H1 (cell line): ENCODE measurements at regions not wholly inside any gene's neighbourhood (a gene's known extent, or its start where the extent isn't known, plus 50 kb on each side); places are given as distances from the start of the nearest gene placed in this dataset.

Source experiments
- POLR2A ChIP-seq, 2 experiments: IDR thresholded peaks; 1 replicate in 1 of 2; 2 replicates in 1 of 2; pipeline ENCODE4 v1.6.1; 2011; ENCODE audit warnings: low read depth in 2 of 2, low read length in 2 of 2, mild to moderate bottlenecking in 2 of 2; ENCODE audit errors: control extremely low read depth in 1 of 2
- RBBP5 ChIP-seq: IDR thresholded peaks from 2 replicates; pipeline ENCODE4 v1.7.1; 2012; ENCODE audit warnings: low read depth, mild to moderate bottlenecking, inconsistent platforms, low read length, moderate library complexity, borderline replicate concordance
- RXRA ChIP-seq: IDR thresholded peaks from 2 replicates; pipeline ENCODE4 v1.6.1; 2011; ENCODE audit warnings: low read depth, mild to moderate bottlenecking, low read length, moderate library complexity; ENCODE audit not compliant: insufficient read depth
- TAF7 ChIP-seq: optimal IDR thresholded peaks from 2 replicates; pipeline ENCODE3; 2011; ENCODE audit warnings: low read depth, mild to moderate bottlenecking, inconsistent platforms, low read length, moderate library complexity, borderline replicate concordance
- TCF12 ChIP-seq: IDR thresholded peaks from 2 replicates; pipeline ENCODE4 v1.6.1; 2011; ENCODE audit warnings: low read depth, mild to moderate bottlenecking, low read length
- TEAD4 ChIP-seq: IDR thresholded peaks from 2 replicates; pipeline ENCODE4 v1.6.1; 2012; ENCODE audit warnings: low read depth, low read length, inconsistent platforms, mixed read lengths
- TF ChIP-seq, protein P1 (sequence below): fragments of 300-600 bp; sonication (generic); IDR thresholded peaks from 2 replicates; pipeline ENCODE4 v1.7.1; 2012; ENCODE audit warnings: low read length, moderate library complexity, mild to moderate bottlenecking, inconsistent platforms; ENCODE audit not compliant: insufficient replicate concordance
- TF ChIP-seq, protein P2 (sequence below): IDR thresholded peaks from 2 replicates; pipeline ENCODE4 v1.6.1; 2012; ENCODE audit warnings: low read length, inconsistent platforms

DNA sequence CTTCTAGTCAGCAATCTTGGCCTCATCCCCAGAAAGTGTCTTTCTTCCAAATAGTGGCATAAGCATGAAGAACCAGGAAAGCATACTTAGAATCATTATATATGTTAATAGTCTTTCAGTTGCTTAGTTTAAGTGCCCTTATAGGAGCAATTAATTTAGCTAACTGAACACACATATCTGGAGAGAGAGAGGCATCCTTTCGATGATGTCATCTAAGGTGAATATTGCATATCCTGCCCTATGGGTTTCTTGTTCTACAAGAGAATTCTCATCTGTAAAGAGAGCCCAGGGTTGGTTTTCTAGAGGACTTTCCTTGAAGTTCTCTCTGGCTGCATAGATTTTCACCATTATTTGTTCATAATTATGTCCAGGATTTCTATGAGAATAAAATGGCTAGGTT lies 230.1 kb downstream of the RPS4Y2 start (continued):
- TF ChIP-seq, protein P1, sequence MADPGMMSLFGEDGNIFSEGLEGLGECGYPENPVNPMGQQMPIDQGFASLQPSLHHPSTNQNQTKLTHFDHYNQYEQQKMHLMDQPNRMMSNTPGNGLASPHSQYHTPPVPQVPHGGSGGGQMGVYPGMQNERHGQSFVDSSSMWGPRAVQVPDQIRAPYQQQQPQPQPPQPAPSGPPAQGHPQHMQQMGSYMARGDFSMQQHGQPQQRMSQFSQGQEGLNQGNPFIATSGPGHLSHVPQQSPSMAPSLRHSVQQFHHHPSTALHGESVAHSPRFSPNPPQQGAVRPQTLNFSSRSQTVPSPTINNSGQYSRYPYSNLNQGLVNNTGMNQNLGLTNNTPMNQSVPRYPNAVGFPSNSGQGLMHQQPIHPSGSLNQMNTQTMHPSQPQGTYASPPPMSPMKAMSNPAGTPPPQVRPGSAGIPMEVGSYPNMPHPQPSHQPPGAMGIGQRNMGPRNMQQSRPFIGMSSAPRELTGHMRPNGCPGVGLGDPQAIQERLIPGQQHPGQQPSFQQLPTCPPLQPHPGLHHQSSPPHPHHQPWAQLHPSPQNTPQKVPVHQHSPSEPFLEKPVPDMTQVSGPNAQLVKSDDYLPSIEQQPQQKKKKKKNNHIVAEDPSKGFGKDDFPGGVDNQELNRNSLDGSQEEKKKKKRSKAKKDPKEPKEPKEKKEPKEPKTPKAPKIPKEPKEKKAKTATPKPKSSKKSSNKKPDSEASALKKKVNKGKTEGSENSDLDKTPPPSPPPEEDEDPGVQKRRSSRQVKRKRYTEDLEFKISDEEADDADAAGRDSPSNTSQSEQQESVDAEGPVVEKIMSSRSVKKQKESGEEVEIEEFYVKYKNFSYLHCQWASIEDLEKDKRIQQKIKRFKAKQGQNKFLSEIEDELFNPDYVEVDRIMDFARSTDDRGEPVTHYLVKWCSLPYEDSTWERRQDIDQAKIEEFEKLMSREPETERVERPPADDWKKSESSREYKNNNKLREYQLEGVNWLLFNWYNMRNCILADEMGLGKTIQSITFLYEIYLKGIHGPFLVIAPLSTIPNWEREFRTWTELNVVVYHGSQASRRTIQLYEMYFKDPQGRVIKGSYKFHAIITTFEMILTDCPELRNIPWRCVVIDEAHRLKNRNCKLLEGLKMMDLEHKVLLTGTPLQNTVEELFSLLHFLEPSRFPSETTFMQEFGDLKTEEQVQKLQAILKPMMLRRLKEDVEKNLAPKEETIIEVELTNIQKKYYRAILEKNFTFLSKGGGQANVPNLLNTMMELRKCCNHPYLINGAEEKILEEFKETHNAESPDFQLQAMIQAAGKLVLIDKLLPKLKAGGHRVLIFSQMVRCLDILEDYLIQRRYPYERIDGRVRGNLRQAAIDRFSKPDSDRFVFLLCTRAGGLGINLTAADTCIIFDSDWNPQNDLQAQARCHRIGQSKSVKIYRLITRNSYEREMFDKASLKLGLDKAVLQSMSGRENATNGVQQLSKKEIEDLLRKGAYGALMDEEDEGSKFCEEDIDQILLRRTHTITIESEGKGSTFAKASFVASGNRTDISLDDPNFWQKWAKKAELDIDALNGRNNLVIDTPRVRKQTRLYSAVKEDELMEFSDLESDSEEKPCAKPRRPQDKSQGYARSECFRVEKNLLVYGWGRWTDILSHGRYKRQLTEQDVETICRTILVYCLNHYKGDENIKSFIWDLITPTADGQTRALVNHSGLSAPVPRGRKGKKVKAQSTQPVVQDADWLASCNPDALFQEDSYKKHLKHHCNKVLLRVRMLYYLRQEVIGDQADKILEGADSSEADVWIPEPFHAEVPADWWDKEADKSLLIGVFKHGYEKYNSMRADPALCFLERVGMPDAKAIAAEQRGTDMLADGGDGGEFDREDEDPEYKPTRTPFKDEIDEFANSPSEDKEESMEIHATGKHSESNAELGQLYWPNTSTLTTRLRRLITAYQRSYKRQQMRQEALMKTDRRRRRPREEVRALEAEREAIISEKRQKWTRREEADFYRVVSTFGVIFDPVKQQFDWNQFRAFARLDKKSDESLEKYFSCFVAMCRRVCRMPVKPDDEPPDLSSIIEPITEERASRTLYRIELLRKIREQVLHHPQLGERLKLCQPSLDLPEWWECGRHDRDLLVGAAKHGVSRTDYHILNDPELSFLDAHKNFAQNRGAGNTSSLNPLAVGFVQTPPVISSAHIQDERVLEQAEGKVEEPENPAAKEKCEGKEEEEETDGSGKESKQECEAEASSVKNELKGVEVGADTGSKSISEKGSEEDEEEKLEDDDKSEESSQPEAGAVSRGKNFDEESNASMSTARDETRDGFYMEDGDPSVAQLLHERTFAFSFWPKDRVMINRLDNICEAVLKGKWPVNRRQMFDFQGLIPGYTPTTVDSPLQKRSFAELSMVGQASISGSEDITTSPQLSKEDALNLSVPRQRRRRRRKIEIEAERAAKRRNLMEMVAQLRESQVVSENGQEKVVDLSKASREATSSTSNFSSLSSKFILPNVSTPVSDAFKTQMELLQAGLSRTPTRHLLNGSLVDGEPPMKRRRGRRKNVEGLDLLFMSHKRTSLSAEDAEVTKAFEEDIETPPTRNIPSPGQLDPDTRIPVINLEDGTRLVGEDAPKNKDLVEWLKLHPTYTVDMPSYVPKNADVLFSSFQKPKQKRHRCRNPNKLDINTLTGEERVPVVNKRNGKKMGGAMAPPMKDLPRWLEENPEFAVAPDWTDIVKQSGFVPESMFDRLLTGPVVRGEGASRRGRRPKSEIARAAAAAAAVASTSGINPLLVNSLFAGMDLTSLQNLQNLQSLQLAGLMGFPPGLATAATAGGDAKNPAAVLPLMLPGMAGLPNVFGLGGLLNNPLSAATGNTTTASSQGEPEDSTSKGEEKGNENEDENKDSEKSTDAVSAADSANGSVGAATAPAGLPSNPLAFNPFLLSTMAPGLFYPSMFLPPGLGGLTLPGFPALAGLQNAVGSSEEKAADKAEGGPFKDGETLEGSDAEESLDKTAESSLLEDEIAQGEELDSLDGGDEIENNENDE: no peak
- TF ChIP-seq POLR2A (IDR thresholded peaks at IDR 0.05; ENCODE audit: control extremely low read depth in 1 of 2, low read depth in 2 of 2, low read length in 2 of 2): no peak
- no peak for TF ChIP-seq TCF12
- TF ChIP-seq TEAD4: no peak
- no peak for TF ChIP-seq RXRA
- TF ChIP-seq TAF7: no peak
- TF ChIP-seq, protein P2, sequence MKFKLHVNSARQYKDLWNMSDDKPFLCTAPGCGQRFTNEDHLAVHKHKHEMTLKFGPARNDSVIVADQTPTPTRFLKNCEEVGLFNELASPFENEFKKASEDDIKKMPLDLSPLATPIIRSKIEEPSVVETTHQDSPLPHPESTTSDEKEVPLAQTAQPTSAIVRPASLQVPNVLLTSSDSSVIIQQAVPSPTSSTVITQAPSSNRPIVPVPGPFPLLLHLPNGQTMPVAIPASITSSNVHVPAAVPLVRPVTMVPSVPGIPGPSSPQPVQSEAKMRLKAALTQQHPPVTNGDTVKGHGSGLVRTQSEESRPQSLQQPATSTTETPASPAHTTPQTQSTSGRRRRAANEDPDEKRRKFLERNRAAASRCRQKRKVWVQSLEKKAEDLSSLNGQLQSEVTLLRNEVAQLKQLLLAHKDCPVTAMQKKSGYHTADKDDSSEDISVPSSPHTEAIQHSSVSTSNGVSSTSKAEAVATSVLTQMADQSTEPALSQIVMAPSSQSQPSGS: no peak
- TF ChIP-seq RBBP5: no peak
